Stomach (tissue), 8 donors: ENCODE measurements at regions not wholly inside any gene's neighbourhood (a gene's known extent, or its start where the extent isn't known, plus 50 kb on each side); places are given as distances from the start of the nearest gene placed in this dataset.

Experiments
- DNase-seq, 2 donors: peaks; one replicate each; pipeline versions ENCODE4 v3.0.0 to v3.0.0-alpha.2; 2013 to 2019
- H3K27ac ChIP-seq, 5 donors: fragments of 200-600 bp in 4 of 5; sonication (generic) in 4 of 5; one replicate each; pipeline ENCODE4 v1.5.1; 2013 to 2019; ENCODE audit warnings: mild to moderate bottlenecking in 1 of 5, moderate library complexity in 1 of 5
- H3K27me3 ChIP-seq, 3 donors: fragments of 200-600 bp; sonication (generic); one replicate each; pipeline ENCODE4 v1.5.1; 2017 to 2019; ENCODE audit warnings: mixed run types in 1 of 3
- H3K36me3 ChIP-seq, 4 donors: fragments of 200-600 bp; sonication (generic); 1 replicate in 3 of 4; 2 replicates in 1 of 4; pipeline ENCODE4 v1.5.1; 2016 to 2019
- H3K4me1 ChIP-seq, 4 donors: fragments of 200-600 bp; sonication (generic); one replicate each; pipeline ENCODE4 v1.5.1; 2016 to 2019
- H3K4me3 ChIP-seq, 4 donors: fragments of 200-600 bp; sonication (generic) in 3 of 4; one replicate each; pipeline ENCODE4 v1.5.1; 2016 to 2019; ENCODE audit warnings: mild to moderate bottlenecking in 1 of 4
- H3K9me3 ChIP-seq, 4 donors: fragments of 200-600 bp; sonication (generic); one replicate each; pipeline ENCODE4 v1.5.1; 2016 to 2019
- EP300 ChIP-seq: sonication (generic); formaldehyde crosslinking; IDR thresholded peaks from one replicate; pipeline ENCODE4 v1.6.1; 2017; ENCODE audit warnings: antibody characterized with exemption
- POLR2A ChIP-seq, 4 donors: fragments of 450-650 bp; IDR thresholded peaks; one replicate each; pipeline ENCODE4 v1.6.1; 2016; ENCODE audit warnings: antibody characterized with exemption in 4 of 4, control low read depth in 2 of 4, mild to moderate bottlenecking in 1 of 4, moderate library complexity in 1 of 4
- POLR2AphosphoS5 ChIP-seq, 3 donors: sonication (generic); formaldehyde crosslinking; IDR thresholded peaks; one replicate each; pipeline ENCODE4 v1.6.1; 2016; ENCODE audit warnings: antibody characterized with exemption in 3 of 3
- WGBS, 5 donors: extraction: QIAGEN DNeasy Blood & Tissue Kit in 3 of 5; methylation state at CpG; one replicate each; pipeline versions ENCODE4 v1.1.5 to v1.1.7; 2013 to 2018; 5-methylcytosine and 5-hydroxymethylcytosine counted together
- intact Hi-C: fragments of 100-400 bp; cut with DNase I; formaldehyde crosslinking; loops from one replicate; pipeline ENCODE4 v1.15.1; 2023; ENCODE audit warnings: low total_unique reads
- TF ChIP-seq, protein P1 (sequence below), 7 experiments: fragments of 450-650 bp in 4 of 7; fragments of 200-600 bp in 3 of 7; sonication (generic) in 3 of 7; IDR thresholded peaks; one replicate each; pipeline ENCODE4 v1.5.1; 2016 to 2019; ENCODE audit warnings: antibody characterized with exemption in 7 of 7, control low read depth in 2 of 7, mild to moderate bottlenecking in 1 of 7
- donor health status: healthy with polysubstance abuse.
- donor health status: Bipolar disorder and iron deficiency.
- donor health status: healthy.

DNA sequence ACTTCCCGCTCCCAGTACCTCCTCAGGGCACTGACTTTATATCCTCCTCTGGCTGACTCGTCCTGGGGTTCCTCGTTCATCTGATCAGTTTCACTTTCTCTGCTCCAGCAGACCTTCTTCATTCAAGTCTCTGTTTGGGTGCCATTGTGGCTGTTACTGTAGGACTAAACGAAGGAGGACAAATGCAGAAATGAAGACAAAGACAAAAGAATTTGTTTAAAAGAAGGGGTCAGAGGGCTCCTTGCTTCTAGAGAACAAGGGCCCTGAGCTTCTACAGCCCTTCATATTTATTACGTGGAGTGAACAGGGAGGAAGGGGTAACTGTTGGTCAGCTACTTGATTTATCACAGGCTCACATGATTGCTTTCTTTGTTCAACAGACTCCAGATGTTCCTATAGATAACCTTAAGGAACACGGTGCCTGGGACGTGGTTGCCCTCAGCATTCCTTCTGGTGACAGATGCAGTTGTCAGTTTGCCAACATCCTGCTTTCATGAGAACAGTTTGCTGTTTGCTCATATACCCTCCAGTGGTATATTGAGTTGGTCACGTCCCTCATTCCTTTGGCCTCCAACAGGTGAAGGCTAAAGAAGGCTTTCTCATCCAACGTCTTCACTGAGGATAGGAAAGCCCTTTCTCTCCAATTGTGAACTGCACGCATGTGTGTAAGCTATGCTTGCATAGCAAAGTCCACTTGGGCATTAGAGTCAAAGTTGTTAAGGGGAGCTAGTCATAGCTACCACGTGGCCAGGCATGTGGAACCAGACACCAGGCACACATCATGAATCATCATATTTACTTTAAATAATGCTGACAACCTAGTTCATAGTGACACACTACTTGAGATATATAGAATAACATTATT, 69.1 kb upstream of the BTN3A2 start:
- H3K27ac ChIP-seq, result peak overlapping the region in 2 of 5 donors; percentile 16 to 62
- DNase-seq, result peak; percentile 30 to 32

GRCh38 chr6:26296556-26296856, 68.5 kb upstream of the BTN3A2 start:
- intact Hi-C loops, result no loop called here
- peaks cover 0 to 64% (median 0%) of the 10 kb centered on the region in 3 donors for H3K27me3 ChIP-seq
- no peak overlapping the region for H3K4me3 ChIP-seq
- peaks cover 0 to 9% (median 3%) of the 10 kb centered on the region in 4 donors for H3K4me1 ChIP-seq
- H3K9me3 ChIP-seq, result no peaks in the 10 kb centered on the region
- no peaks in the 10 kb centered on the region for H3K36me3 ChIP-seq
- TF ChIP-seq POLR2AphosphoS5 (IDR thresholded peaks at IDR 0.05), result no peak
- TF ChIP-seq EP300, result no peak
- TF ChIP-seq, protein P1, sequence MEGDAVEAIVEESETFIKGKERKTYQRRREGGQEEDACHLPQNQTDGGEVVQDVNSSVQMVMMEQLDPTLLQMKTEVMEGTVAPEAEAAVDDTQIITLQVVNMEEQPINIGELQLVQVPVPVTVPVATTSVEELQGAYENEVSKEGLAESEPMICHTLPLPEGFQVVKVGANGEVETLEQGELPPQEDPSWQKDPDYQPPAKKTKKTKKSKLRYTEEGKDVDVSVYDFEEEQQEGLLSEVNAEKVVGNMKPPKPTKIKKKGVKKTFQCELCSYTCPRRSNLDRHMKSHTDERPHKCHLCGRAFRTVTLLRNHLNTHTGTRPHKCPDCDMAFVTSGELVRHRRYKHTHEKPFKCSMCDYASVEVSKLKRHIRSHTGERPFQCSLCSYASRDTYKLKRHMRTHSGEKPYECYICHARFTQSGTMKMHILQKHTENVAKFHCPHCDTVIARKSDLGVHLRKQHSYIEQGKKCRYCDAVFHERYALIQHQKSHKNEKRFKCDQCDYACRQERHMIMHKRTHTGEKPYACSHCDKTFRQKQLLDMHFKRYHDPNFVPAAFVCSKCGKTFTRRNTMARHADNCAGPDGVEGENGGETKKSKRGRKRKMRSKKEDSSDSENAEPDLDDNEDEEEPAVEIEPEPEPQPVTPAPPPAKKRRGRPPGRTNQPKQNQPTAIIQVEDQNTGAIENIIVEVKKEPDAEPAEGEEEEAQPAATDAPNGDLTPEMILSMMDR (IDR thresholded peaks at IDR 0.05), result no peak
- TF ChIP-seq POLR2A (IDR thresholded peaks at IDR 0.05), result no peak
- WGBS, 5 donors, result 78 to 91% (median 86%) methylated on average over 2 of the region's 2 CpGs
- no peak for DNase-seq
- H3K27ac ChIP-seq, result no peak overlapping the region

More for the DNA sequence above, 69.1 kb upstream of the BTN3A2 start:
- no peak overlapping the region for H3K4me3 ChIP-seq
- H3K4me1 ChIP-seq, result peaks cover 0 to 9% (median 3%) of the 10 kb centered on the region in 4 donors
- H3K27me3 ChIP-seq, result peaks cover 0 to 61% (median 0%) of the 10 kb centered on the region in 3 donors
- H3K36me3 ChIP-seq, result no peaks in the 10 kb centered on the region
- intact Hi-C loops, result no loop called here
- no peak for TF ChIP-seq EP300
- TF ChIP-seq POLR2AphosphoS5 (IDR thresholded peaks at IDR 0.05), result peak in 1 of 3 donors; percentile 33
- no peaks in the 10 kb centered on the region for H3K9me3 ChIP-seq
- 52 to 59% (median 54%) methylated on average over 11 of the region's 11 CpGs for WGBS, 5 donors

GRCh38 chr6:26296857-26297648, 67.9 kb upstream of the BTN3A2 start:
- no peaks in the 10 kb centered on the region for H3K36me3 ChIP-seq
- H3K27ac ChIP-seq, result no peak overlapping the region
- no peak overlapping the region for H3K4me3 ChIP-seq
- intact Hi-C loops, result no loop called here
- peaks cover 0 to 9% (median 3%) of the 10 kb centered on the region in 4 donors for H3K4me1 ChIP-seq
- no peak for DNase-seq
- peaks cover 0 to 64% (median 0%) of the 10 kb centered on the region in 3 donors for H3K27me3 ChIP-seq
- no peaks in the 10 kb centered on the region for H3K9me3 ChIP-seq
- 77 to 86% (median 81%) methylated on average over 4 of the region's 4 CpGs for WGBS, 5 donors
- TF ChIP-seq POLR2AphosphoS5 (IDR thresholded peaks at IDR 0.05) (no peak), POLR2A (IDR thresholded peaks at IDR 0.05) (no peak), EP300 (no peak)
- TF ChIP-seq, protein P1 (IDR thresholded peaks at IDR 0.05), result no peak

- intact Hi-C loops, result no loop called here
- Histone ChIP-seq H3K27ac (no peak overlapping the region), H3K4me1 (peaks cover 0 to 9% (median 3%) of the 10 kb centered on the region in 4 donors), H3K27me3 (peaks cover 0 to 52% (median 0%) of the 10 kb centered on the region in 3 donors), H3K9me3 (no peaks in the 10 kb centered on the region), H3K36me3 (no peaks in the 10 kb centered on the region), H3K4me3 (no peak overlapping the region)
- WGBS, 5 donors, result 33 to 43% (median 39%) methylated on average over 23 of the region's 23 CpGs
- no peak for DNase-seq
- no peak for TF ChIP-seq EP300
- TF ChIP-seq POLR2A (IDR thresholded peaks at IDR 0.05), result no peak
- TF ChIP-seq POLR2AphosphoS5 (IDR thresholded peaks at IDR 0.05), result no peak
- TF ChIP-seq, protein P1 (IDR thresholded peaks at IDR 0.05), result no peak
Measured at GRCh38 chr6:26299286-26300042, 65.5 kb upstream of the BTN3A2 start.
